Heart left ventricle (tissue), 13 donors: ENCODE measurements at regions not wholly inside any gene's neighbourhood (a gene's known extent, or its start where the extent isn't known, plus 50 kb on each side); places are given as distances from the start of the nearest gene placed in this dataset.

Experiments
- CTCF ChIP-seq, 12 donors: fragments of 200-600 bp; sonication (generic) in 4 of 12; IDR thresholded peaks; one replicate each; pipeline versions ENCODE4 v1.5.0 to v1.8.0; 2018 to 2022; ENCODE audit warnings: antibody characterized with exemption in 12 of 12, mild to moderate bottlenecking in 5 of 12
- POLR2A ChIP-seq, 2 donors: fragments of 450-650 bp; IDR thresholded peaks; one replicate each; pipeline ENCODE4 v1.6.1; 2017; ENCODE audit warnings: antibody characterized with exemption in 2 of 2, mild to moderate bottlenecking in 2 of 2, moderate library complexity in 2 of 2
- donor health status: ischemic (EF 13 %, LVEDD 7.1; RV severe dilation, severe dysfunction).
- donor health status: DM: no; HTN: yes; CAD: no.
- donor health status: DM: no; HTN: no; CAD: no.
- donor health status: ischemic (EF 25% LVEDD 6.9; RV normal size, moderate dysfunction).
- donor health status: ischemic (EF 25% LVEDD 5.7; RV mildly dilated, moderate dysfunction).
- donor health status: ischemic (EF 35%, LVEDD 5.7; RV mildly dilated, moderate dysfunction).
- donor health status: nonischemic (EF 11% LVEDD 7.7; RV severe dilation, severe dysfunction).
- donor health status: DM: yes; HTN: yes; CAD: no.
- donor health status: PGD.
- donor health status: ischemic (EF 29% LVEDD 5.4; RV normal size, mild dysfunction).
- donor health status: nonischemic (EF 23%, LVEDD 6.1; RV moderate dilation, normal function).

DNA sequence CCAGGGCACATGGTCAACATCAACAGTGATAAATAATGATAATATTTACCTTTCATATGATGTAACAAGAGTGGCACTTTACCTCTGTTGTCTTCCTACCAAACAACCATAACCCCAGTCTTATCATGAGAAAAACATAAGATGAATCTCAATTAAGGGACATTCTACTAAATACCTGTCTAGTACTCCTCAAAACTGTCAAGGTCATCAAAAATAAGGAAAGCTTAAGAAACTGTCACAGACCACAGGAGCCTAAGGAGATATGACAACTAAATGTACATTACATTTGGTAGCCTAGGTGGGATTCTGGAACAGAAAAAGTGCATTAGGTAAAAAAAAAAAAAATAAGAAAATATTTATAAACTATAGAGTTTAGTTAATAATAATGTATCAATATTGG lies 118.1 kb downstream of the CCDC34 start:
- TF ChIP-seq CTCF (IDR thresholded peaks at IDR 0.05) (no peak), POLR2A (IDR thresholded peaks at IDR 0.05) (no peak)
